Adrenal gland (tissue), 9 donors: ENCODE measurements at regions not wholly inside any gene's neighbourhood (a gene's known extent, or its start where the extent isn't known, plus 50 kb on each side); places are given as distances from the start of the nearest gene placed in this dataset.

ENCODE experiments used
- DNase-seq, 7 donors: peaks; one replicate each; pipeline ENCODE4 v3.0.0-alpha.2; 2019 to 2020
- H3K27ac ChIP-seq, 5 donors: fragments of 200-600 bp; sonication (generic) in 4 of 5; 1 replicate in 3 of 5; 2 replicates in 2 of 5; pipeline versions ENCODE4 v1.5.1 to v1.8.0; 2016 to 2020; ENCODE audit warnings: mild to moderate bottlenecking in 1 of 5
- H3K27me3 ChIP-seq: fragments of 200-600 bp; 2 replicates; pipeline ENCODE4 v1.8.0; 2021
- H3K36me3 ChIP-seq, 2 donors: fragments of 200-600 bp; replicated peaks in 1 of 2; 1 replicate in 1 of 2; 2 replicates in 1 of 2; pipeline versions ENCODE4 v1.5.1 to v1.8.0; 2018 to 2022
- H3K4me1 ChIP-seq, 2 donors: fragments of 200-600 bp; replicated peaks in 1 of 2; 1 replicate in 1 of 2; 2 replicates in 1 of 2; pipeline versions ENCODE4 v1.5.1 to v1.8.0; 2018 to 2021
- H3K4me3 ChIP-seq, 4 donors: fragments of 200-600 bp; sonication (generic) in 3 of 4; one replicate each; pipeline ENCODE4 v1.5.1; 2016 to 2018
- H3K9me3 ChIP-seq, 3 donors: fragments of 200-600 bp; sonication (generic) in 1 of 3; replicated peaks in 1 of 3; 1 replicate in 2 of 3; 2 replicates in 1 of 3; pipeline versions ENCODE4 v1.5.1 to v1.8.0; 2016 to 2021
- POLR2A ChIP-seq, 2 donors: fragments of 450-650 bp; IDR thresholded peaks; one replicate each; pipeline ENCODE4 v1.6.1; 2017; ENCODE audit warnings: antibody characterized with exemption in 2 of 2, mild to moderate bottlenecking in 2 of 2, moderate library complexity in 1 of 2
- WGBS, 4 donors: extraction: QIAGEN DNeasy Blood & Tissue Kit in 2 of 4; methylation state at CpG; one replicate each; pipeline versions ENCODE4 v1.1.5 to v1.1.7; 2013 to 2017; 5-methylcytosine and 5-hydroxymethylcytosine counted together
- intact Hi-C, 2 donors: fragments of 100-400 bp; cut with DNase I; formaldehyde crosslinking; loops; one replicate each; pipeline versions ENCODE4 v1.14.1 to v1.15.0; 2022 to 2023
- TF ChIP-seq, protein P1 (sequence below), 6 experiments: fragments of 450-650 bp in 4 of 6; fragments of 200-600 bp in 2 of 6; sonication (generic) in 1 of 6; IDR thresholded peaks; 1 replicate in 5 of 6; 2 replicates in 1 of 6; pipeline versions ENCODE4 v1.5.1 to v1.8.0; 2016 to 2021; ENCODE audit warnings: antibody characterized with exemption in 6 of 6, mild to moderate bottlenecking in 2 of 6, moderate library complexity in 1 of 6
- donor health status: healthy with polysubstance abuse.
- donor health status: Bipolar disorder and iron deficiency.
- donor health status: DM: yes; HTN: yes; CAD: no.
- donor health status: DM: no; HTN: no; CAD: no.
- donor health status: DM: no; HTN: no; CAD: no.

DNA sequence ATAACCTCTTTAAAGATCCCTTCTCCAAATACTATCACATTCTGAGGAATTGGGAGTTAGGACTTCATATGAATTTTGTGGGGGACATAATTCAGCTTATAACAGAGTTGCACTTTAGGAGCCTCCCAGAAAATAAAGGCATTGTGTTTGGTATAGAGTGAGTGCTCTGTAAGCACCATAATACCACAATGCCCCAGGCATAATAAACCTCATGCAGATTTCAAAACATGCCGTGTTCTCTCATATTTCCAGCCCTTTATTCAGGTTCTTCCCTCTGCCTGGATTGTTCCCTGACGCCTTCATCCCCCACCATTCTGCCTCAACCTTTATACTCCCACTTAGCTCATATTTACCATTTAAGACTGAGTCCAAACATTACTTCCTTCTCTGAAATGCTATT lies 398.8 kb upstream of the FAT3 start:
- Histone ChIP-seq H3K4me1 (no peaks in the 10 kb centered on the region), H3K9me3 (no peaks in the 10 kb centered on the region), H3K4me3 (no peak overlapping the region), H3K27me3 (no peaks in the 10 kb centered on the region), H3K36me3 (no peaks in the 10 kb centered on the region), H3K27ac (no peak overlapping the region)
- 66 to 72% (median 67%) methylated on average over 2 of the region's 2 CpGs for WGBS, 4 donors
- intact Hi-C loops = no loop called here
- TF ChIP-seq, protein P1, sequence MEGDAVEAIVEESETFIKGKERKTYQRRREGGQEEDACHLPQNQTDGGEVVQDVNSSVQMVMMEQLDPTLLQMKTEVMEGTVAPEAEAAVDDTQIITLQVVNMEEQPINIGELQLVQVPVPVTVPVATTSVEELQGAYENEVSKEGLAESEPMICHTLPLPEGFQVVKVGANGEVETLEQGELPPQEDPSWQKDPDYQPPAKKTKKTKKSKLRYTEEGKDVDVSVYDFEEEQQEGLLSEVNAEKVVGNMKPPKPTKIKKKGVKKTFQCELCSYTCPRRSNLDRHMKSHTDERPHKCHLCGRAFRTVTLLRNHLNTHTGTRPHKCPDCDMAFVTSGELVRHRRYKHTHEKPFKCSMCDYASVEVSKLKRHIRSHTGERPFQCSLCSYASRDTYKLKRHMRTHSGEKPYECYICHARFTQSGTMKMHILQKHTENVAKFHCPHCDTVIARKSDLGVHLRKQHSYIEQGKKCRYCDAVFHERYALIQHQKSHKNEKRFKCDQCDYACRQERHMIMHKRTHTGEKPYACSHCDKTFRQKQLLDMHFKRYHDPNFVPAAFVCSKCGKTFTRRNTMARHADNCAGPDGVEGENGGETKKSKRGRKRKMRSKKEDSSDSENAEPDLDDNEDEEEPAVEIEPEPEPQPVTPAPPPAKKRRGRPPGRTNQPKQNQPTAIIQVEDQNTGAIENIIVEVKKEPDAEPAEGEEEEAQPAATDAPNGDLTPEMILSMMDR (IDR thresholded peaks at IDR 0.05) = no peak
- TF ChIP-seq POLR2A (IDR thresholded peaks at IDR 0.05) = no peak
- DNase-seq = no peak

DNA sequence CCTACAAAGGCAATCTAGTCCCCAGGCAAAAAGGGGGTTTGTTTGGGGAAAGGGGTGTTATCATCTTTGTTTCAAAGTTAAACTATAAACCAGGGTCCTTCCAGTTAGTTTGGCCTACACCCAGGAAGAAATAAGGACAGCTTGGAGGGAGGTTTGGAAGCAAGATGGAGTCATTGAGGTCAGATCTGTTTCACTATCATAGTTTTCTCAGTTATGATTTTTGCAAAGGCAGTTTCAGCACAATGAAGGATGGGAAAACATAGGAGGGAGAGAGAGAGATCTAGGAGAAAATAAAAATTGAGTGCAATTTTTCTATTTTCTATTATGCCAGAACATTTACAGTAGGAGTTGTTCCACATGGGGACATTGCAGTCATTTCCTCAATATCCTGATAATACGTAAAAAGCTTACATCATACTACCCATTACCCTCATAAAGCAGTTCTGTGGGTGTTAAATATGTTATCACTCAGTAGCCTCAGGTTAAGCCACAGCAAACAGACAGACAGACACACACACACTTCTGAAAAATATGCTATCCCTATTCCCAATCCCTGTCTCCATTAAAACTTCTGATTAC lies 401.3 kb upstream of the FAT3 start:
- no peaks in the 10 kb centered on the region for H3K27me3 ChIP-seq
- H3K9me3 ChIP-seq = no peaks in the 10 kb centered on the region
- H3K4me3 ChIP-seq = no peak overlapping the region
- H3K36me3 ChIP-seq = no peaks in the 10 kb centered on the region
- H3K4me1 ChIP-seq = no peaks in the 10 kb centered on the region
- no peak overlapping the region for H3K27ac ChIP-seq
- 32 to 68% (median 58%) methylated on average over 1 of the region's 1 CpG for WGBS, 4 donors
- intact Hi-C loops = no loop called here
- no peak for DNase-seq
- TF ChIP-seq, protein P1 (IDR thresholded peaks at IDR 0.05) = no peak
- TF ChIP-seq POLR2A (IDR thresholded peaks at IDR 0.05) = no peak

GRCh38 chr11:91822805-91823204 lies 401.8 kb upstream of the FAT3 start:
- no peak for DNase-seq
- H3K9me3 ChIP-seq = no peaks in the 10 kb centered on the region
- WGBS, 4 donors = 86 to 92% (median 87%) methylated on average over 8 of the region's 8 CpGs
- TF ChIP-seq, protein P1 (IDR thresholded peaks at IDR 0.05) = no peak
- TF ChIP-seq POLR2A (IDR thresholded peaks at IDR 0.05) = no peak
- intact Hi-C loops = no loop called here
- H3K4me3 ChIP-seq = no peak overlapping the region
- no peak overlapping the region for H3K27ac ChIP-seq
- H3K36me3 ChIP-seq = no peaks in the 10 kb centered on the region
- no peaks in the 10 kb centered on the region for H3K4me1 ChIP-seq
- no peaks in the 10 kb centered on the region for H3K27me3 ChIP-seq

- H3K4me3 ChIP-seq = no peak overlapping the region
- TF ChIP-seq, protein P1 (IDR thresholded peaks at IDR 0.05) = no peak
- TF ChIP-seq POLR2A (IDR thresholded peaks at IDR 0.05) = no peak
- 91 to 96% (median 91%) methylated on average over 3 of the region's 3 CpGs for WGBS, 4 donors
- no peaks in the 10 kb centered on the region for H3K27me3 ChIP-seq
- H3K36me3 ChIP-seq = no peaks in the 10 kb centered on the region
- no peak overlapping the region for H3K27ac ChIP-seq
- H3K4me1 ChIP-seq = no peaks in the 10 kb centered on the region
- DNase-seq = no peak
- intact Hi-C loops = no loop called here
- H3K9me3 ChIP-seq = no peaks in the 10 kb centered on the region
Observed at GRCh38 chr11:91820709-91821108, 403.9 kb upstream of the FAT3 start.
